ENCODE measurements at regions not wholly inside any gene's neighbourhood (a gene's known extent, or its start where the extent isn't known, plus 50 kb on each side); places are given as distances from the start of the nearest gene placed in this dataset.
"Not testable (repeated sequence)": the region's sequence is repeated elsewhere in the genome, so short reads cannot be mapped to it uniquely, and the experiment has no call there.

- Histone ChIP-seq H3K9me3 (ENCODE audit: control insufficient read depth in 2 of 3, insufficient read depth in 1 of 3, low read length in 3 of 3) (no peaks in the 10 kb centered on the region), H3K9ac (ENCODE audit: low read length in 3 of 3) (no peak overlapping the region), H3K27me3 (ENCODE audit: control insufficient read depth, insufficient read depth, low read length) (no peaks in the 10 kb centered on the region), H3K4me3 (ENCODE audit: low read length in 3 of 3) (no peak overlapping the region), H3K27ac (ENCODE audit: low read depth in 2 of 2, low read length in 2 of 2) (no peak overlapping the region), H3K36me3 (ENCODE audit: control insufficient read depth in 2 of 3, insufficient read depth in 3 of 3, low read length in 3 of 3) (no peaks in the 10 kb centered on the region), H3K4me1 (ENCODE audit: control insufficient read depth in 2 of 3, insufficient read depth in 2 of 3, low read depth in 1 of 3, low read length in 3 of 3) (no peaks in the 10 kb centered on the region)
- FAIRE-seq (no peak), DNase-seq (peak in 2 of 5 donors; percentile 5 to 18)
- no peak for TF ChIP-seq CTCF (IDR thresholded peaks at IDR 0.05; ENCODE audit: borderline replicate concordance, extremely low read depth, insufficient read depth)
- intact Hi-C loops (cut with DNase I), result no loop called here
Measured at GRCh38 chr16:48955837-48956236, 325.8 kb downstream of the CBLN1 start.

- H3K9ac ChIP-seq (ENCODE audit: low read length in 3 of 3); FAIRE-seq; H3K36me3 ChIP-seq (ENCODE audit: control insufficient read depth in 2 of 3, insufficient read depth in 3 of 3, low read length in 3 of 3); intact Hi-C loops (cut with DNase I); H3K27ac ChIP-seq (ENCODE audit: low read depth in 2 of 2, low read length in 2 of 2); DNase-seq; H3K9me3 ChIP-seq (ENCODE audit: control insufficient read depth in 2 of 3, insufficient read depth in 1 of 3, low read length in 3 of 3); H3K4me3 ChIP-seq (ENCODE audit: low read length in 3 of 3); H3K27me3 ChIP-seq (ENCODE audit: control insufficient read depth, insufficient read depth, low read length); H3K4me1 ChIP-seq (ENCODE audit: control insufficient read depth in 2 of 3, insufficient read depth in 2 of 3, low read depth in 1 of 3, low read length in 3 of 3): not testable (repeated sequence)
Measured at GRCh38 chr16:48951621-48952125, 330.0 kb downstream of the CBLN1 start.

DNA sequence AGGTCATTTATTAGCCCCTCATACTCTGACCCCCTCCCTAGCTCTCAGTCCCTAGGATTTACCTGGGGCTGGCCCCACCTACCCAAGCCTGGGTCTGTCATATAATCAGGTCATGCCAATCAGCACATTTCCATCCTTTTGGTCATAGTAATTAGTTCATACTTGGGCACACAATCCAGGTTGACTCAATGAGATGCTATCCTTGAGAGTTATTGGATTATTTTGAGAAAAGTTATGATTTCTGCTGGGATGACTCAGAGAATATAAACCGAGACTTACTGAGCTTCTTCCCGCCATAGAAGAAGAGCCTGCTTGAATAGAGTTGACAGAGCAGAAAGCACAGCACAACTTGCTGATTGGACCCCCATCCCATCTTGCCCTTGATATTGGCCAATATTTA lies 331.5 kb downstream of the CBLN1 start:
- no peaks in the 10 kb centered on the region for H3K9me3 ChIP-seq (ENCODE audit: control insufficient read depth in 2 of 3, insufficient read depth in 1 of 3, low read length in 3 of 3)
- DNase-seq (no peak), FAIRE-seq (no peak)
- H3K27ac ChIP-seq (ENCODE audit: low read depth in 2 of 2, low read length in 2 of 2), result no peak overlapping the region
- H3K4me1 ChIP-seq (ENCODE audit: control insufficient read depth in 2 of 3, insufficient read depth in 2 of 3, low read depth in 1 of 3, low read length in 3 of 3), result no peaks in the 10 kb centered on the region
- H3K9ac ChIP-seq (ENCODE audit: low read length in 3 of 3), result no peak overlapping the region
- no peaks in the 10 kb centered on the region for H3K36me3 ChIP-seq (ENCODE audit: control insufficient read depth in 2 of 3, insufficient read depth in 3 of 3, low read length in 3 of 3)
- intact Hi-C loops (cut with DNase I), result no loop called here
- H3K4me3 ChIP-seq (ENCODE audit: low read length in 3 of 3), result no peak overlapping the region
- H3K27me3 ChIP-seq (ENCODE audit: control insufficient read depth, insufficient read depth, low read length), result no peaks in the 10 kb centered on the region
- no peak for TF ChIP-seq CTCF (IDR thresholded peaks at IDR 0.05; ENCODE audit: borderline replicate concordance, extremely low read depth, insufficient read depth)

GRCh38 chr16:48949636-48950035 lies 332.0 kb downstream of the CBLN1 start:
- no peak for FAIRE-seq
- DNase-seq, result no peak
- Histone ChIP-seq H3K4me3 (ENCODE audit: low read length in 3 of 3) (no peak overlapping the region), H3K4me1 (ENCODE audit: control insufficient read depth in 2 of 3, insufficient read depth in 2 of 3, low read depth in 1 of 3, low read length in 3 of 3) (no peaks in the 10 kb centered on the region), H3K27ac (ENCODE audit: low read depth in 2 of 2, low read length in 2 of 2) (no peak overlapping the region), H3K27me3 (ENCODE audit: control insufficient read depth, insufficient read depth, low read length) (no peaks in the 10 kb centered on the region), H3K9ac (ENCODE audit: low read length in 3 of 3) (no peak overlapping the region), H3K36me3 (ENCODE audit: control insufficient read depth in 2 of 3, insufficient read depth in 3 of 3, low read length in 3 of 3) (no peaks in the 10 kb centered on the region), H3K9me3 (ENCODE audit: control insufficient read depth in 2 of 3, insufficient read depth in 1 of 3, low read length in 3 of 3) (no peaks in the 10 kb centered on the region)
- intact Hi-C loops (cut with DNase I), result no loop called here
- TF ChIP-seq CTCF (IDR thresholded peaks at IDR 0.05; ENCODE audit: borderline replicate concordance, extremely low read depth, insufficient read depth), result no peak
